HG03460 (cell line): ENCODE measurements at regions not wholly inside any gene's neighbourhood (a gene's known extent, or its start where the extent isn't known, plus 50 kb on each side); places are given as distances from the start of the nearest gene placed in this dataset.

ENCODE experiments used
- ATAC-seq: cut with Tn5 transposase; IDR thresholded peaks from one replicate; pipeline ENCODE4 v1.9.1; 2021; ENCODE audit not compliant: unreplicated experiment

DNA sequence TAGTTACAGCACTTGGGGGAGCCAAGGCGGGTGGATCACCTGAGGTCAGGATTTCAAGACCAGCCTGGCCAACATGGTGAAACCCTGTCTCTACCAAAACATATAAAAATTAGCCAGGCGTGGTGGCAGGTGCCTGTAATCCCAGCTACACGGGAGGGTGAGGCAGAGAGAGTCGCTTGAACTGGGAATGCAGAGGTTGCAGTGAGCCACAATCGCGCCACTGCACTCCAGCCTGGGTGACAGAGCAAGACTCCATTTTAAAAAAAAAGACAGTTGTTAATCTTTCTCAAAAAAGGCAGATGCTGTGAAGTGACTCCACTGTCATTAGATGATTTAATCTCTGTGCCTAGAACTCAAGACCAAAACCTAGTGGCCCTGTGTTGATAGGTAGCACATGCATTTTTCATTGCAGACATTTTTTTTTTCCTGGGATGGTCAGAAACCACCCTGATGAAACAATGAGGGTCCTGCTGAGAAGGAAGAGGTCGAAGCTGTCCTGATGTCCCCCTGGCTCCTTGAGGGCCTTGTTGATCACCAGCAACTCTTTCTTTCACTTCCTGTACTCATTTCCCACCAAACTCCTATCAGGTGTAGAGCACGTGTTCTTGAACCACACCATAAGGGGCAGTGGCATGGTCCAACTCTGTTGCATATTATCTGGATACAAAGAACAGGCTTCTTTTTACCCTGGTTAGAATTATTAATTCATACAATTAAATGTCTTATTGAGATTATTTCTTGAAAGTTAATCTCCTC, 382.2 kb downstream of the ICE1 start:
- ATAC-seq = no peak

DNA sequence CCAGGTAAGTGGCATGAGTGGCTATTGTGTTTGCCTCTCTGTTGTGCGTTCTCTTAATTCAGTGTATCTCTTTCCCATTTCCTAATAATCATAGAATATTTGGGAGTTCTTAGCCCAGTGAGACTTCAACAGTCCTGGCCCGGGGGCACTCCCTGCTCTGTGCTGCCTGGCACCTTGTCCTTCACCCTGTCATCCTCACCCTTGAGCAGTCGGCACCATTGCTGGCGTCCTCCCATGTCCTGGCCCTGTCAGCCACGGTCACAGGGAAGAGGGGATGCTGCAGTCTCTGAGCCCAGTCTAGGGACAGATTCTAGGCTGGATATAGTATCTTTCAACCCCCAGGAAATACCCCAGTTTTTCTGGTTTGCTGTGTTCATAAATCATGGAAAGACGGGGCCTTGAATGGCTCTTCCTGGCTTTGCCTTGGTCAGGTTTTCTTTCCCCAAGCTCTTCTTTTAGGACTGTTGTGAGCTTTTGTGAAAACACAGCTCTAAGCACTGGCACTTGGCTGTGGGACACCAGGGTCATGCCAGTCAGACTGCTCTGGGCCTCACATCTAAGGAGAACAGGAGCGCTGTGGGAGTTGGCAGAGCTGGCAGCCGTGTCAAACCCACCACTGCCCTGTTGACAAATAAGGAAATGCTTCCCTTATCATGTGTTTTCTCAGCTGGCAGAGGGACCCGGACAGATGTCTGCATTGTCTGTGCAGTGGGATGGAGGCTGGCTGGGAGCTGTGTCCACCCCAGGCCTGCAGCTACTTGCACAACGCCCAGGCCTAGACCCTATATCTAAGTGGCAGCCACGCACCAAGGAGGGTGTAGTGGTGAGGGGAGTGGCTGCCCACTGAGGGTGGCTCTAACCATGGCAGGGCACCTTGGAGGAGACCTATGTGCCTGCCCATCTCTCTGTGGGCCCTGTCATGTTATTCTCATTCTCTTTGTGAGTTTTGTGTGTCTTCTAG, 378.6 kb downstream of the ICE1 start:
- ATAC-seq = no peak

DNA sequence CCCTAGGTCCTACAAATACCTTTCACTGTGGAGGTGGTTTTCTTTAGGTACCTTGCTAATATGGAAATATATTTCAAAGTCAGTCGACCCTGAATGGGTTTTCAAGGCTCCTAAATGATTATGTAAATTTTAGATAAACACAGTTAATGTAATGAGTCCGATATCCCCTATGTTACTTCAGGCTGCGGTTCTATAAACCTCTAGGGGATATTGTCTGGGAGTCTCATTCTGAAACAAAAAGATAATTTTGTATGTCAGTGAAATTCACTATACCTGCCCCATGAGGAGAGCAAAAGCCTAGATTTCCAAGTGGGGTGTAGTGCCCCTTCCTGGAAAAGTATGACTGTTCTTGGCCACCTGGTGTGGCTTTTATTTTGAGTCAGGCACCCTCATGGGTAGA, 377.3 kb downstream of the ICE1 start:
- ATAC-seq = no peak

DNA sequence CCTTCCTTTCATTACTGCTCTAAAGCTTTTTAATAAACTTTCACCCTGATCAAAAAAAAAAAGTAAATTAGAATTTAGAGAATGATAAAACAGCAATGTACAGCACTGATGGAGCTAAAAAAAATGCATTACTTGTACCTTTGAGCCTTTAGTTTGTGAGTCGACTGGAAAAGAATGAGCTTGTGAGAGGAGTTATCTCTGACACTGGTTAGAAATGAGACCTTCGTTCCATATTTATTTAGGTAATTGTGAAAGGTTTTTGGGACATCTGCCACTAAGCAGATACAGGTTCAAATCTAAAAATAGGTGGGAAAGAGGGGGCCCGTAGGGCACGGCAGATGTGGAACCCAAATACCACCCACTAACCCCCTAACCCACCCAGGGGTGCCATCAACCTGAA, 376.8 kb downstream of the ICE1 start:
- no peak for ATAC-seq

DNA sequence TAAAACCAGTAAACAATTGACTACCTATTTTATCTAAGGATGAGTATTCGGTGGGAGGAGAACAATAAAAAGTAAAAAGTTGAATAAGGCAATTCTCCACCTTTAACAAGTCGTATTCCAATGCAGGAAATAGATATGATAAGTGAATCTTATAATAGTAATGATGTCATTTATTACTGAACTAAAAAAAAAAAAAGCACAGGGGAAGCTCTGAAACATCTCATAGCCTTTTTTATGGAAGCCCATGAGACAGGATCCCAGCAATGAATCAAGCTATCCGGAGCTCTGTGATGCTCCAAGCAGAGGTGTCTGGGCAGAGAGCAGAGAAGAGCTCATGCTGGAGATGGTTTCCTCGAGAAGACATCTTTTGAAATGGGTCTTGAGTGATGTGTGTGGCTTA, 376.0 kb downstream of the ICE1 start:
- no peak for ATAC-seq

DNA sequence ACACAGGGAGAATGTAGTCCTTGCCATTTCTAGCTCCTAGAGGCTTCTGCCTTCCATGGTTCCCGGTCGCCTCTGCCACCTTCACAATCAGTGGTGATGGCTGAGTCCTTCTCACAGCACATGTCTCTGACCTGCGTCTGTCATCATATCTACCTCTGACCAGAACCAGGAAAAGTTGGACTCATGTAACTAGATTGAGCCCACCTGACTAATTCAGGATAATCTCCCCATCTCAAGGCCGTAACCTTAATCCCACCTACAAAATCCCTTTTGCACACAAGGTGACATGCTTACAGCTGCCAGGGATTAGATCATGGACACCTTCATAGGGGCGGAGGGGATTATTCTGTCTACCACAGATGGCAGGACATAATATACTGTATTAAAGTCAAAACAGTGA, 375.6 kb downstream of the ICE1 start:
- no peak for ATAC-seq

DNA sequence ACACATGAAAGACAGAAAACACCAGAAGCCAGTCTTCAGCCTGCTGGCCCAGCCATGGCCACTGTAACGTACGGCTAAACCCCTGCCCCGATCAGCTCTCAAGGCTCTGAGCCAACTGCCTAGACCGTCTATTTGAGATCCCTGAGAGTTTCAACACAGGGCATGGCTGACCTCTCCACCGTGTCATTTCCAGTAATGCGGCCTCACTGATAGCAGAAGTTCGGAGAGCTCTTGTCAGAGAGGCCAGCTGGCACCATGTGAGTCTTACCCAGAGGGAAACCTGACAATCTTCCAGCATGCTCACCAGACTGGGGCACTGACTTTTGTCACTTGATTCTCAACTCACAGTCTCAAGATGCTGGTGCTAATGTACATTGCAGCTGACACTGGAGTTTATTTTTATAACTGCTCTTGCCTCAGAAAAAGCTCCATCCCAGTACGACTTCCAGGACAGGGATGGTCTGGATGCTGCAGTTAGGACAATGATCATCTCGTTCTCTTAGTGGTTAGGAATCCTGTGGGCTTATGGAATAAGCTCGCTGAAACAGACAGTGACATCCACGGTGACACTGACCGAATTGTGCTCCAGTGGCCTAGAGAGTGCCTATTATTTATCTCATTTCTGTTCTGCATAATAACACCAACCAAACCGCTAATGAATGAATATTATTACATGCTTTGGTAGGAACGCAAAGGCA, 372.7 kb downstream of the ICE1 start:
- ATAC-seq = no peak

DNA sequence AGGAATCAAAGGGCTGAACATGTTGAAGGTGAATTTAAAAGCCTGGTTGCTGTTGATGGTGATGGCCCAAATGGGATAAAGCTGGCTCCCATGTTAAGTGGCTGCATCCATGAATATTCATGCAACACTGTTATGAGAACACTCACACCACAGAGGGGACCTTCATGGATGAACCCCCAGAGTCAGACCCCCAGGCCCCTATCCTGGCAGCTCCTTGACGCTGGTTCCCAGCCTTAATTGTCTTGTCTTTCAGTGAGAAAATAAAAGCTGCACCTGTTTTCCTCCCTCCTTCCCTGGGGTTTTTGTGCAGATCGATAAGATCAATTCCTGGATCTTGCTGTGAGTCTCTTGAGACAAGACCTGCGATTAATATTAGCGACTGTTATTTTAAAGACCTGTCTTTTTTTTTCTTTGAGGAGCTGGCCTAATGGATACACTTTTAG, 371.7 kb downstream of the ICE1 start:
- ATAC-seq = no peak

DNA sequence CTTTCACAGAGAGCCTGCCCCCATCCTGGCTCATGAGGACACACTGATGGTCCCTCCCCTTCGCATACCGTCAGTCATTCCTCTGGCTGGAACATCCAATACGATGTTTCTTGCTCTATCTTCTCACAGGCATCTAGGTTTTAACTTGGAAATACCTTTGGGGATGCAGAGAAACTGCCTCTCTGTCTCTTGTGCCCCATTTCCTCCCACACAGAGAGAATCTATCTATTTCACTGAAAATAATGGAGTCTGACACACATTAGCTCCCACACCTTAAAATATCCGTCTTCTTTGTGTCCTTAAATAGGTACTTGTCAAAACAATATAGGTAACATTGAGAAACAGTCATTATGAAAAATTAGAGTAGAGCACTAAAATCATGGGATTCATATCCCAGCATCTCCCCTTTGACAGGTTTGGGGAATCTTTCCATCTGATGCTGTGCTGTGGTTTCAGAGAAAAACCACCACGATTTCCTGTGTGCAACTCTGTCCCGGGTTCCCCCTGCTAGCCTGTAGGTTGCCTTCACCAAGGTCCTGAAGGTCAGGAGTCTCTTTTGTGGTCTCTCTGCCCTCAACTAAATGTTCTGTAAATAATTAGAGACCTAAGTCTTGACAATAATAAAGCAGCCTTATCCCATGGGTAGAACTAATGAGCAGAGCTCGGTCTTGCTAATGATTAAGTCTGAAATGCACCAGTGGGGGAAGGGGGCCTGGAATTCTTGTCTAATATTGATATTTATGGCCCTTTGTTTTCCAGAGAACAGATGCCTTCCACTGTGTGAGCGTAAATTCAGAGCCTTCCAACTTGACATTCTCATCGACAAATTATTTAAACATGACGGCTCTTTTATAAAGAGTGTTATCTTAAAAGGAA, 371.0 kb downstream of the ICE1 start:
- ATAC-seq = no peak

DNA sequence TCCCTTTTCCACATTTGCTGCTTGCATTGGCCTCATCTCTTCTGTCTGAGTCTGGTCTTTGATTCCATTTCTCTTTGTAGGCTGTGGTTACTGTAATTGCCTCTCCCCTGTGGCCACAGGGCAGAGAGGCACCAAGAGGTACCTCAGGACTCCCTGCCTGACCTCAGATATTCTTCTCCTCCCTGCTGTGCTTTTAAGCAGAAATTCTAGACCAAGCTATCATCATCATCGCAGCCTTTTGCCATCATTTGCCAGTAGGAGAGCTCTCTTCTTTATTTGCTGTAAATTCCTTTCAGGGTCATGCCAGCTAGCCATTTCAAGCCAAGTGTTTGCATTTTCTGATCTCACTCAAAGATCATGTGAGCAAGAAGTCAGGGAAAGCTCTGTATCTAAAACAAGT, 369.6 kb downstream of the ICE1 start:
- ATAC-seq = no peak

DNA sequence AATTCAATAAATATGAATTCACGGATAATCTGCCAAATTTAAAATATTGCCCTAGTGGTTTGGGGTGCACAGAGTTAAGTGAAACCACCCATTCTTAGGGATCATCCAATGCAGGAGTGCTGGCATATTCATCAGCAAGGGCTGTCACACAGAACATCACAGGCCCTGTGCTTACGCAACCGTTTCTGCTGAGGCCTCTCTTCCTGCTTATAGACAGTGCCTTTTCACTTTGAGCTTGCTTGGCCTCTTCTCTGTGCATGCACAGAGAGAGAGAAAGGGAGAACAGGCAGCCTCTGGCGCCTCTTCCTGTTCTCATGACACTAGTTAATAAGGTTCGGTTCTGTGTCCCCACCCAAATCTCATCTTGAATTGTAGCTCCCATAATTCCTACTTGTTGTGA, 366.3 kb downstream of the ICE1 start:
- no peak for ATAC-seq

DNA sequence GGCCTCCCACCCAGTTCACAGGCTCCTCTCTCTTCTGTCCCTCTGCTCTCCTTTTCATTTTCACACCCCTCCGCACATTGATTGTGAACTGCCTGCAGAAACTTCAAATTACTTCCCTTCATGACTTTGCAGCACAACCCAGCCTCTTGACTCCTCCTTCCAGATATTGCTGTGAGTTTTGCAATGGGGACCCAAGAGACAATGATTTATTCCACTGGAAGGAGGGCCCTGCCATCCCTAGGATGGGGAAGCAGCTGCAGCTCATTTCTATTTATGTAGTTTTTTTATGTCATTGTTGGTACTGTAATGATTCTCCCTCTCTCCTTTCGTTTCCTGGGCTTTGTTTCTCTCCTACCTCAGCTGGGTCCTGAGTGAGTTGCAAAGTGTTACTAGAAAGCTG, 364.9 kb downstream of the ICE1 start:
- ATAC-seq = no peak

DNA sequence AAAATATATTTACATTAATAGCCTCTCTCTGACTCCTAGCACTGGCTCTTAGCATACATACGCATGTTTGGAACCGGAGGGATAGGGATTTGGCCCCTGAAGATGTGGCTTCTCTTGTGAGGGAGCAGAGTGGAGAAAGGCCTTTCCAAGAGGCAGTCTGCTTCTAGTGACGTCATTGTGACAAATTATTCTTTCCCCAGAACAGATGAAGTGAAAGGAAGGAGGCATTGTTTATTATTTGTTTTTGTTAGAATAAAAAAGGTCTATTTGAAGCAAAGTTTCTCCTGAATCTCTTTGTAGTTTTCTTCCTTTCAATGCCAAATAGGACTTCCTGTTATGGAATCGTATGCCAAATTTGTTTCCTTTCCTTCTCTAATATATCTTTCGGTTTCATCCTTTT, 361.6 kb downstream of the ICE1 start:
- ATAC-seq = no peak

DNA sequence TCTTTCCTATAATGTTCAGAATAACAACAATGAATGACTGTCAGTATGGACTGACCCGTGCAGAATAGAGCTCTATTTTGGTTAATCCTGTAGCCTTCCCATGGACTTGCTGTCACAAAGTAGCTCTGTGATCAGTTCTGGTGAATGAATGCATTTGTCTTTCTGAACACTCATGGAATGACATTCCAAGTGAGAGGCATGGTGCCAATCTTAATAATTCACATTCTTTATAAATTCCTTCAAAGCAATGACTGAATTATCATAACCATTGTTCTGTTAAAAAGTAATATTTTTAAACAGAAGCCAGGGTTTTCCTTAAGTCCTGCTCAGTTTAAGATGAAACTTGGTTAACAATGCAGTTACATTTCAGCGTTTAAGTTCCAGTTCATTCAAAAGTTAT, 360.5 kb downstream of the ICE1 start:
- no peak for ATAC-seq

DNA sequence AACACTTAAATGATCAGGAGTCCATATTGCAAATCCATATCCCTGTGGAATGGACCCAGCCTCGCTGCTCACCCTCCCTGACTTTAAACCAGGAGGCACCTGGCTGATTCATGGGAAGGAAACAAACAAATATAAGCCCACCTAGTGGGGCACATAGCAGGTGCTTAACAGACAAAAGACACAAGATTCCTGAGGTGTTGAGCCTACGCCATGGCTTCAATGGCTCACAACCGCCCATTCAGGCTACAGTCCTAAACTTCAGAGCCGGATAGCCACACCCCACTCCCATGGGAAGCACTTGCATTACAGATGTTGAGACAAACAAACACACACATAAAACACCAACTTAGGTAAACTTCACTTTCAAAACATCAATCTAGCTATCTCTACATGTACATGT, 359.9 kb downstream of the ICE1 start:
- ATAC-seq = no peak

DNA sequence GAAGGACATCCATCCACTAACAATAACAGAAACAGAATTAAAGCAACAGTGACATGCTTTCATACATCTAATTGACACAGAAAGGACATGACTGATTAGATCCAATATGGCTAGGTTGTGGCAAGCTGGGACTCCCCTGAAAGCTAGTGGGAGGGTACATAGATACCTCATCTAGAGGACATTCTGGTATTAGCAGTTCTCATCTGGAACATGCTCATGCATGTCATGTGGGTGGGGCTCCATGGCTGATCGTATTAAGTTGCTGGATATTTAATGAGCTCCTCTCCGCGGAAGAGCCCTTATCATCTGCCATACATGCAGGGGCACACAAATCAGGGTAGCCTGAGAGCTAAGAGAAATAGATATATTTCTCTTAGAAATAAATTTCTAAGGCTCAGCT, 358.9 kb downstream of the ICE1 start:
- no peak for ATAC-seq

DNA sequence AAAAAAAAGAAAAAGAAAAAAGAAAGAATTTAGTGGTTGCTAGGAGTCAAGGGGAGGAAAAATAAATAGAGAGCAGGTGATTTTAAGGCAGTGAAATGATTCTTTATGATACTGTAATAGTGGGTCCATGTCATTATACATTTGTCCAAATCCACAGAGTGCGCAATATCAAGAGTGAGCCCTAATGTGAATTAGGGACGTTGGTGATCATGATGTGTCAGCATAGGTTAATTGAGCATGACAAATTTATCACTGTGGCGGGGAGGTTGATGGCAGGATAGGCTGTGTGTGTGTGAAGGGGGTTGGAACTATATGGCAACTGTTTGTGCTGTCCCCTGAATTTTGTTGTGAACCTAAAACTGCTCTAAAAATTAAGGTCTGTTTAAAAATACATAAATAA, 357.8 kb downstream of the ICE1 start:
- ATAC-seq = no peak

DNA sequence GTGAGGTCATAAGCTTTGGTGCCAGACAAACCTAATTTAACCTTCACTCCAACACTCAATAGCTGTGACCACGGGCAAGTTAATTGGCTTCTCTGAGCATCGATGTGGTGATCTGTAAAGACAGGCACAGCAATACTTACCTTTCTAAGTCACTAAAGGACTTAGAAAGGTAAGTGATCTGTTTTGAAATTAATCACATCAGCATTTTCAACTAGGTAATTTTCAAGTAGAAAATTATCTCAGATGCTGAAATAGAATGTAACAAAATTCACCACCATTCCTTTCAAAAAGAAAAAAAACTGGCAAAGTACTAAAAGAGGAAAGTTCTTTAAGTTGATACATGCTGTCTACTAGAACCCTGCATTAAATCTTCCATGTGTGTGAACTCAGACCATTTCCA, 354.5 kb downstream of the ICE1 start:
- no peak for ATAC-seq

DNA sequence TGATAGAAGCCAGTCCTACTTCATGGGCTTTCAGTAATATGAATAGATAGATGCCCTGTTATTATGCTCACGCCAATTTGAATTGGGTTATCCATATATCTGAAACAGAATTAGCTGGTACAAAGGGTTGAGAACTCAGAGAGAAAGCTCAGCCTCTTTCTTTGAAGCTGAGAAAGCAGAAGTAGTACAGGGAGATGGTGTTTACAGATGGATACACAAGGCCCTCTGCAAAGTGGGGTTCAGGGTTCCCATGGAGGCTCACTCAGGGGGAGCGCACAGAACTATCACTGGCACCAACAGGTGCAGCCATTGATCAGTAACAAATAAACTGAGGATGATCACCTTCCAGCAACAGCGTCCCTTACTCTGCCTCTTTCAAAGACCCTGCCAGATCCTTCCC, 349.7 kb downstream of the ICE1 start:
- no peak for ATAC-seq

DNA sequence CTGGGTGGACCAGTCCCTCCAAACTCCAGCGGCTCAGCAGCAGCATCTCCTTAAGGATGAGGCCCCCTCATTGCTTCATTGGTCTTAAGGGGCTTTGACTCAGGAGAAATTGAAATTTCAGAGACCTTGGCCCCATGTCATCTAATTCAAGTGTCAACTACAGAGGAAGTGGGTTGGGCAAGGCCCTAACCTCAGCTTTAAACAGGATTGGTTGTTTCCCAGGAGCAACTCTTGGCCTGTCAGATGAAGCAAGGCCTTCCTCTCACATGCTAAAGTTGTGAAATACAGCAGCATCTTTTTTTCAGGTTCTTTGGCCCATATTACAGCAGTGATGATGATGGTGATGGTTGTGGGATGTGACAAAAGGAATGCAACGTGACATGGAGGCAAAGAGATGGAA, 348.3 kb downstream of the ICE1 start:
- ATAC-seq = no peak
